A549 (cell line): ENCODE measurements at regions not wholly inside any gene's neighbourhood (a gene's known extent, or its start where the extent isn't known, plus 50 kb on each side); places are given as distances from the start of the nearest gene placed in this dataset.

Experiments
- CHD2 ChIP-seq: fragments of 150-350 bp; IDR thresholded peaks from 2 replicates; pipeline ENCODE4 v1.6.1; 2014; ENCODE audit warnings: low read length; ENCODE audit not compliant: partially characterized antibody
- ESRRA ChIP-seq: fragments of 150-350 bp; IDR thresholded peaks from 2 replicates; pipeline ENCODE4 v1.6.1; 2014; ENCODE audit warnings: mild to moderate bottlenecking, low read length, borderline replicate concordance
- KDM1A ChIP-seq: fragments of 200-600 bp; sonication (generic); IDR thresholded peaks from 2 replicates; pipeline ENCODE4 v1.6.1; 2016; ENCODE audit warnings: low read depth, mild to moderate bottlenecking
- TP53 ChIP-seq: fragments of 250-450 bp; sonication (Bioruptor Pico); IDR thresholded peaks from 2 replicates; pipeline ENCODE4 v1.5.0; 2021; ENCODE audit warnings: mild to moderate bottlenecking, moderate library complexity
- TF ChIP-seq, protein P1 (sequence below): fragments of >200 bp; sonication (Bioruptor Twin); formaldehyde crosslinking; IDR thresholded peaks from 3 replicates; pipeline ENCODE4 v1.5.1; 2016
- TF ChIP-seq, protein P2 (sequence below): fragments of 150-350 bp; IDR thresholded peaks from 2 replicates; pipeline ENCODE4 v1.6.1; 2014; ENCODE audit warnings: low read depth, mild to moderate bottlenecking, low read length
- TF ChIP-seq, protein P3 (sequence below): fragments of 450-650 bp; IDR thresholded peaks from 2 replicates; pipeline ENCODE4 v1.6.1; 2014; ENCODE audit warnings: antibody characterized with exemption

DNA sequence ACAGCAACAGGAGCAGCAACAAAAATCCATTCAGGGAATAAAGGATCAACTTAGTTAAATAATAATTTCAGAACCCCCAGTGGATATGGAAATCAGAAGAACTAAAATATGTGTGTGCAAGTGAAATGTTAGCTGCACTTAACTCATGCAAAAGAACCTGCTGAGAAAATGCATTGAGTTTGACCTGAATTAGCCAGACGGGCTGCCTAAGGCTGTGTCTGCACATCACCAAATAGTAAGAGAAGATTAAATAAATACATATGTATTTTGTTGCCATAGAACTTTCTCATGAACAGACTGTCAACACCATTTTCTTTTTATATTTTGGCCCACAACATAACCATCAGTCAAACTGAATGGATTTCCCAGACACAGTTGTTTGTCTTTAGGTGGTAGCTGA, 262.0 kb upstream of the PIK3C3 start:
- TF ChIP-seq, protein P1, sequence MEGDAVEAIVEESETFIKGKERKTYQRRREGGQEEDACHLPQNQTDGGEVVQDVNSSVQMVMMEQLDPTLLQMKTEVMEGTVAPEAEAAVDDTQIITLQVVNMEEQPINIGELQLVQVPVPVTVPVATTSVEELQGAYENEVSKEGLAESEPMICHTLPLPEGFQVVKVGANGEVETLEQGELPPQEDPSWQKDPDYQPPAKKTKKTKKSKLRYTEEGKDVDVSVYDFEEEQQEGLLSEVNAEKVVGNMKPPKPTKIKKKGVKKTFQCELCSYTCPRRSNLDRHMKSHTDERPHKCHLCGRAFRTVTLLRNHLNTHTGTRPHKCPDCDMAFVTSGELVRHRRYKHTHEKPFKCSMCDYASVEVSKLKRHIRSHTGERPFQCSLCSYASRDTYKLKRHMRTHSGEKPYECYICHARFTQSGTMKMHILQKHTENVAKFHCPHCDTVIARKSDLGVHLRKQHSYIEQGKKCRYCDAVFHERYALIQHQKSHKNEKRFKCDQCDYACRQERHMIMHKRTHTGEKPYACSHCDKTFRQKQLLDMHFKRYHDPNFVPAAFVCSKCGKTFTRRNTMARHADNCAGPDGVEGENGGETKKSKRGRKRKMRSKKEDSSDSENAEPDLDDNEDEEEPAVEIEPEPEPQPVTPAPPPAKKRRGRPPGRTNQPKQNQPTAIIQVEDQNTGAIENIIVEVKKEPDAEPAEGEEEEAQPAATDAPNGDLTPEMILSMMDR = no peak
- no peak for TF ChIP-seq CHD2
- no peak for TF ChIP-seq ESRRA
- TF ChIP-seq KDM1A = no peak
- TF ChIP-seq, protein P2, sequence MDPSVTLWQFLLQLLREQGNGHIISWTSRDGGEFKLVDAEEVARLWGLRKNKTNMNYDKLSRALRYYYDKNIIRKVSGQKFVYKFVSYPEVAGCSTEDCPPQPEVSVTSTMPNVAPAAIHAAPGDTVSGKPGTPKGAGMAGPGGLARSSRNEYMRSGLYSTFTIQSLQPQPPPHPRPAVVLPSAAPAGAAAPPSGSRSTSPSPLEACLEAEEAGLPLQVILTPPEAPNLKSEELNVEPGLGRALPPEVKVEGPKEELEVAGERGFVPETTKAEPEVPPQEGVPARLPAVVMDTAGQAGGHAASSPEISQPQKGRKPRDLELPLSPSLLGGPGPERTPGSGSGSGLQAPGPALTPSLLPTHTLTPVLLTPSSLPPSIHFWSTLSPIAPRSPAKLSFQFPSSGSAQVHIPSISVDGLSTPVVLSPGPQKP = no peak
- TF ChIP-seq, protein P3, sequence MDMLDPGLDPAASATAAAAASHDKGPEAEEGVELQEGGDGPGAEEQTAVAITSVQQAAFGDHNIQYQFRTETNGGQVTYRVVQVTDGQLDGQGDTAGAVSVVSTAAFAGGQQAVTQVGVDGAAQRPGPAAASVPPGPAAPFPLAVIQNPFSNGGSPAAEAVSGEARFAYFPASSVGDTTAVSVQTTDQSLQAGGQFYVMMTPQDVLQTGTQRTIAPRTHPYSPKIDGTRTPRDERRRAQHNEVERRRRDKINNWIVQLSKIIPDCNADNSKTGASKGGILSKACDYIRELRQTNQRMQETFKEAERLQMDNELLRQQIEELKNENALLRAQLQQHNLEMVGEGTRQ = no peak
- no peak for TF ChIP-seq TP53 (CRISPR knock-in tag)
